ENCODE measurements at regions not wholly inside any gene's neighbourhood (a gene's known extent, or its start where the extent isn't known, plus 50 kb on each side); places are given as distances from the start of the nearest gene placed in this dataset.

GRCh38 chr1:203559523-203559922 is 65.6 kb downstream of the OPTC start:
- H3K4ac ChIP-seq (replicated peaks; ENCODE audit: insufficient read length, low read depth, low read length) = no peak overlapping the region
- no peak overlapping the region for H3K9ac ChIP-seq (replicated peaks in 1 of 4; ENCODE audit: extremely low read depth in 1 of 4, low read depth in 3 of 4, low read length in 3 of 4)
- no peaks in the 10 kb centered on the region for H3K36me3 ChIP-seq (ENCODE audit: control insufficient read depth in 2 of 4, insufficient read depth in 4 of 4, low read length in 3 of 4)
- H3K79me1 ChIP-seq (ENCODE audit: low read depth, low read length) = no peaks in the 10 kb centered on the region
- H3K14ac ChIP-seq (ENCODE audit: insufficient read length) = no peak overlapping the region
- FAIRE-seq = no peak
- no peak overlapping the region for H2AFZ ChIP-seq (ENCODE audit: low read length)
- DNase-seq (ENCODE audit: low read depth in 1 of 2, low spot score in 2 of 2) = no peak
- no peak overlapping the region for H3K56ac ChIP-seq (replicated peaks; ENCODE audit: insufficient read length, low read depth, low read length)
- no peak overlapping the region for H2BK12ac ChIP-seq (ENCODE audit: low read depth, low read length)
- no peaks in the 10 kb centered on the region for H3K23me2 ChIP-seq (ENCODE audit: low read depth, low read length)
- H3K9me3 ChIP-seq (ENCODE audit: insufficient read depth in 2 of 2, low read depth in 1 of 2, low read length in 1 of 2) = no peaks in the 10 kb centered on the region
- 89% methylated on average over 6 of the region's 6 CpGs; no CpG with 5 or more reads in 1 of the 2 experiments for WGBS, 2 experiments (ENCODE audit: extremely low coverage in 1 of 2, insufficient coverage in 1 of 2, insufficient read length in 1 of 2, insufficient replicate concordance in 2 of 2, low coverage in 1 of 2, low lambda C conversion rate in 2 of 2, missing lambda C conversion rate in 1 of 2)
- no peaks in the 10 kb centered on the region for H3K79me2 ChIP-seq (ENCODE audit: control insufficient read depth in 1 of 2, insufficient read depth in 2 of 2, low read length in 2 of 2)
- H3K4me2 ChIP-seq (ENCODE audit: insufficient read depth in 1 of 2, low read depth in 2 of 2, low read length in 2 of 2) = no peak overlapping the region
- no peak overlapping the region for H3K18ac ChIP-seq (ENCODE audit: extremely low read depth, low read length)
- no peak overlapping the region for H4K8ac ChIP-seq (ENCODE audit: extremely low read depth, insufficient read depth, low read length)
- H2AK5ac ChIP-seq (ENCODE audit: low read depth, low read length) = no peak overlapping the region
- no peaks in the 10 kb centered on the region for H3K27me3 ChIP-seq (replicated peaks in 1 of 4; ENCODE audit: control insufficient read depth in 3 of 4, extremely low read depth in 1 of 4, insufficient read depth in 3 of 4, low read length in 3 of 4)
- no peak overlapping the region for H3K23ac ChIP-seq (ENCODE audit: insufficient read length)
- peak overlapping the region; percentile 81; the same call in 1 of the 2 replicates for H2BK15ac ChIP-seq (ENCODE audit: low read length)
- ChIA-PET POLR2A (ENCODE audit: partially characterized antibody) (interaction anchor here (0.8 kb wide), 1 partner anchor 13 kb away, joined by 3 read pairs; no protein-coding TSS in a partner anchor), CTCF (ENCODE audit: partially characterized antibody) (interaction anchor here (1.1 to 2.0 kb wide), 4 partner anchors 10 to 31 kb away, joined by 3 to 9 read pairs (median 4); no protein-coding TSS in a partner anchor)
- no peak overlapping the region for H3K4me3 ChIP-seq (ENCODE audit: extremely low read depth in 1 of 4, insufficient read depth in 2 of 4, low read depth in 3 of 4, low read length in 4 of 4)
- H2BK5ac ChIP-seq (ENCODE audit: low read depth, low read length) = no peak overlapping the region
- H2BK20ac ChIP-seq (ENCODE audit: low read length) = no peak overlapping the region
- H4K5ac ChIP-seq (ENCODE audit: insufficient read length, low read depth, low read length) = no peak overlapping the region
- no peak overlapping the region for H4K91ac ChIP-seq (replicated peaks; ENCODE audit: insufficient read length, low read length)
- no peak overlapping the region for H2BK120ac ChIP-seq (replicated peaks; ENCODE audit: low read depth, low read length)
- H4K20me1 ChIP-seq (replicated peaks in 1 of 2; ENCODE audit: control insufficient read depth in 1 of 2, insufficient read depth in 2 of 2, low read length in 2 of 2) = no peaks in the 10 kb centered on the region
- peaks cover 4 to 18% (median 15%) of the 10 kb centered on the region in 4 experiments for H3K4me1 ChIP-seq (replicated peaks in 1 of 4; ENCODE audit: control insufficient read depth in 3 of 4, insufficient read depth in 4 of 4, low read length in 3 of 4)
- no peak overlapping the region for H3K27ac ChIP-seq (ENCODE audit: low read depth, low read length)
- TF ChIP-seq SIRT6 (IDR thresholded peaks at IDR 0.05; ENCODE audit: low read length) (no peak), TCF12 (IDR thresholded peaks at IDR 0.05; ENCODE audit: low read depth, low read length) (no peak), CHD1 (IDR thresholded peaks at IDR 0.05; ENCODE audit: low read depth, low read length) (no peak), EGR1 (IDR thresholded peaks at IDR 0.05; ENCODE audit: borderline replicate concordance, low read depth, low read length) (no peak), ZNF274 (IDR thresholded peaks at IDR 0.05; ENCODE audit: borderline replicate concordance, extremely low read depth, low read length) (no peak), SIN3A (conservative IDR thresholded peaks at IDR 0.05 in 1 of 2, IDR thresholded peaks at IDR 0.05 in 1 of 2; ENCODE audit: low read depth in 1 of 2, low read length in 2 of 2) (no peak), MAFK (IDR thresholded peaks at IDR 0.05; ENCODE audit: low read depth, low read length) (no peak), TBP (IDR thresholded peaks at IDR 0.05; ENCODE audit: low read depth, low read length) (no peak), RXRA (IDR thresholded peaks at IDR 0.05; ENCODE audit: insufficient read depth, low read depth, low read length) (no peak), POLR2A (IDR thresholded peaks at IDR 0.05; ENCODE audit: control extremely low read depth in 1 of 2, low read depth in 2 of 2, low read length in 2 of 2) (no peak), RBBP5 (IDR thresholded peaks at IDR 0.05; ENCODE audit: borderline replicate concordance, low read depth, low read length) (no peak), SP4 (IDR thresholded peaks at IDR 0.05; ENCODE audit: low read length) (no peak), GTF2F1 (IDR thresholded peaks at IDR 0.05; ENCODE audit: borderline replicate concordance, low read depth, low read length) (no peak), ASH2L (IDR thresholded peaks at IDR 0.05; ENCODE audit: low read length) (no peak)
- TF ChIP-seq, protein P1, sequence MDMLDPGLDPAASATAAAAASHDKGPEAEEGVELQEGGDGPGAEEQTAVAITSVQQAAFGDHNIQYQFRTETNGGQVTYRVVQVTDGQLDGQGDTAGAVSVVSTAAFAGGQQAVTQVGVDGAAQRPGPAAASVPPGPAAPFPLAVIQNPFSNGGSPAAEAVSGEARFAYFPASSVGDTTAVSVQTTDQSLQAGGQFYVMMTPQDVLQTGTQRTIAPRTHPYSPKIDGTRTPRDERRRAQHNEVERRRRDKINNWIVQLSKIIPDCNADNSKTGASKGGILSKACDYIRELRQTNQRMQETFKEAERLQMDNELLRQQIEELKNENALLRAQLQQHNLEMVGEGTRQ (IDR thresholded peaks at IDR 0.05; ENCODE audit: low read length) = no peak
